ENCODE measurements at regions not wholly inside any gene's neighbourhood (a gene's known extent, or its start where the extent isn't known, plus 50 kb on each side); places are given as distances from the start of the nearest gene placed in this dataset.
"Not testable (repeated sequence)": the region's sequence is repeated elsewhere in the genome, so short reads cannot be mapped to it uniquely, and the experiment has no call there.

- no peak for DNase-seq
These were observed 751.3 kb upstream of the NEGR1 start for GRCh38 chr1:73033640-73034039.

GRCh38 chr1:73029571-73029970 lies 747.2 kb upstream of the NEGR1 start:
- no peak for DNase-seq

- no peak for DNase-seq
These were observed 743.8 kb upstream of the NEGR1 start for GRCh38 chr1:73026114-73026513.

DNA sequence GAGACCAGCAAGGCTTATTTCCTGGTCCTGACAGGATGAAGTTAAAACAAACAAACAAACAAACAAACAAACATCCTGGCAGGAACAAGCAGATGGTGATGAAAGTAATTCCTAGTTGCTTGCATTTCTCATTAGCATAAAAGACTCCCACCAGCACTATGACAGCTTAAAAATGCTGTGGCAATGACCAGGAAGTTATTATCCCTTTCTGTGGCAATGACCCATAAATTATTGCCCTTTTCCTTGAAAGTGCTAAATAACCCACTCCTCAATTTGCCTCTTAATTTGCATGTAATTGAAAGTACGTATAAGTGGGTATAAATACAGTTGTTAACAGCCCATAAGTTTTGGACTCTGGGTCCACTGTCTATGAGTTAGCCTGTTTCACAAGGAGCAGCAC lies 727.6 kb upstream of the NEGR1 start:
- DNase-seq, result no peak

- DNase-seq, result no peak
These were observed 727.0 kb upstream of the NEGR1 start for GRCh38 chr1:73009311-73009710.

DNA sequence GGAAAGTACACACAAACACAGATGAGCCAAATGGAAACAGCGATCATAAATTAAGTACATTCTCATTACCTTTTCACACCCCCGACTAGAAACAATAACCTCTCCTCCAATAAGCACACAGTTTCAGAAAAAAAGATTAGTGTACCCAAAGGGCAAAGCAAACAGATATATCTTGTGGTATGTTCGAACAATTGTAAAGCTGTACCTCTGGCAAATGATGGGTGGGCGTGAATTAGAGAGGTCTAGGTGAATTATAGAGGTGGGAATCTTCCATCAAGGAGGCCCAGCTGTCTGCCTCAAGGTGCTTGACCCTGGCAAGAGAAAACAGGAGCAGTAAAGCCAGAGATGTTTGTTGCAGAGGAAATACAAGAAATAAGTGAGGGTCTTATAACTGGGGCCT lies 715.3 kb upstream of the NEGR1 start:
- no peak for DNase-seq

GRCh38 chr1:72997041-72997440 lies 714.7 kb upstream of the NEGR1 start:
- no peak for DNase-seq

- DNase-seq, result not testable (repeated sequence)
These were observed 705.5 kb upstream of the NEGR1 start for GRCh38 chr1:72987871-72988270.

GRCh38 chr1:72986591-72987290 lies 704.4 kb upstream of the NEGR1 start:
- DNase-seq, result no peak

DNA sequence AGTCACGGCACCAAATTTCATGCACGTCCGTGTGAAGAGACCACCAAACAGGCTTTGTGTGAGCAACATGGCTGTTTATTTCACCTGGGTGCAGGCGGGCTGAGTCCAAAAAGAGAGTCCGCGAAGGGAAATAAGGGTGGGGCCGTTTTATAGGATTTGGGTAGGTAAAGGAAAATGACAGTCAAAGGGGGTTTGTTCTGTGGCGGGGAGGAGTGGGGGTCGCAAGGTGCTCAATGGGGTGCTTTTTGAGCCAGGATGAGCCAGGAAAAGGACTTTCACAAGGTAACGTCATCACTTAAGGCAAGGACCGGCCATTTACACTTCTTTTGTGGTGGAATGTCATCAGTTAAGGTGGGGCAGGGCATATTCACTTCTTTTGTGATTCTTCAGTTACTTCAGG lies 702.7 kb upstream of the NEGR1 start:
- DNase-seq, result not testable (repeated sequence)

DNA sequence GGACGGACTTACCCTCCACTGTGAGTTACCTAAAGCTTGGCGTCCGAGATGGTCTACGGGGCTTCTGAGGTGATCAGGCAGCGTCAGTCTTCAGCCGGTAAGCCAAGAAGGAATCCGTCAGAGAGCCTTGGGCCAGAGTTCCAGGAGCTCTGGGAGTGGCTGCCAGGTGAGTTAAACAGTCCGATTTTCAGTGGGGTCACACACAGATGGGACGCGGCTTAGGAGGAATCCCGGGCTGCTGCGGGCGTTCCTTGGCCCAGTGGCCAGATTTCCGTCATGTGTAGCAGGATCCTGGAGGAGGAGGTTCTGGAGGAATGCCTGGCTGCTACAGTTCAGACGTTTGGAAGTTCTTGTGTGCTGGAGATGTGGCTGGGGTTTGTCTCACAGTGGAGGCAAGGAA lies 700.7 kb upstream of the NEGR1 start:
- not testable (repeated sequence) for DNase-seq

- no peak for DNase-seq
These were observed 687.1 kb upstream of the NEGR1 start for GRCh38 chr1:72969461-72969860.

DNA sequence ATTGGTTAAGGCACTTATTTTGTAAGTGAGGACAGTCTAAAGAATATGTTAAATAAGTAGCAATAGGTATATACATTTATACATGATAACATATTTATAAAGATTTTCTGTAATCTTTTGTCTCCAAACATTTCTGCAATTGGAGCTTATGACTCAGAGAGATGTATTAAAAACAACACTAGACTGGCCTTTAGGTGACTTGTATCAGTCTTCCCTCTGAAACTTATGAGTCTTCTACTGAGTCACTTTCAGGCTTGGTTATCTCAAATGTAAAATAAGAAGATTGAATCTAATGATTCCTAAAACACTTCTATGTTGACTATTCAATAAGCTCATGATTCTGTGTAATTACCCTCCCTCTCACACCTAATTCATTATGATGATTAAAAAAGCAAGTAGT lies 672.6 kb upstream of the NEGR1 start:
- no peak for DNase-seq

GRCh38 chr1:72950900-72951299 lies 668.6 kb upstream of the NEGR1 start:
- DNase-seq, result not testable (repeated sequence)

GRCh38 chr1:72946903-72947499 lies 664.7 kb upstream of the NEGR1 start:
- DNase-seq, result no peak

DNA sequence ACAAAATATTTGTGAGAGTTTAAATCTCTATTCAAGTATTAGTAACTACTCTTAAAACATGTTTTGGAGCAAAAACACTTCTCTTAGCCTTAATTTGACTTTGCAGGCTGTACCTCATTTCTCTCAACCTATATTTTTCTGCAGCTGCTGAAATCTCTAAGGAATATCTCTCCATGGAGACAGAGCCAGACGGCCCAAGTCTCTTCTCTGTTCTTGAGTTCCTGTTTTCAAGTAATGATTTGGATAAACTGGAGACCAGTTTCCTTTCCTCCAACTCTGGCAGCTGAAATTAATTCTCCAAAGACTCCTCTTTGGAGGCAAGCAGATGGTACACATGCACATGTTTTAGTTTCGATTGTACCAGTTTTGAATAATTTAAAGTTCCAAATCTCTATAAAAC lies 659.7 kb upstream of the NEGR1 start:
- DNase-seq, result no peak

- no peak for DNase-seq
These were observed 656.1 kb upstream of the NEGR1 start for GRCh38 chr1:72938408-72938807.

DNA sequence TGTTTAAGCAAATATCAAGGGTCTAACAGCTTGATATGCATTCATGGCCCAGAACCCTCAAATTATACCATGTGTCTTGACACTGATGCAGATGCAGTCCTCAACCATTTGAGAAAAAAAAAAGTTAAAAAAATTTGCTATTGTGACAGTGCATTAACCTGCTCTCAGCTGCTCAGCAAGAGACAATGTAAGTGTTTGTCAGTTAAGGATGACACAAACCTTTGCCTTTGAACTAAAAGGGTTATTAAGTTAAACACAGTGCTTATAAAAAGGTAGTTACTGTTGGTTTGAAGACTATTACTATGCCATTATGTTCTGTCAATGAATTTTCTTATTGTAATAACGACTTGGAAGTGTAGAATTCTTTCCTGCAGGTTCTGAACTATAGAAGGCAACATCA lies 655.6 kb upstream of the NEGR1 start:
- DNase-seq, result no peak

DNA sequence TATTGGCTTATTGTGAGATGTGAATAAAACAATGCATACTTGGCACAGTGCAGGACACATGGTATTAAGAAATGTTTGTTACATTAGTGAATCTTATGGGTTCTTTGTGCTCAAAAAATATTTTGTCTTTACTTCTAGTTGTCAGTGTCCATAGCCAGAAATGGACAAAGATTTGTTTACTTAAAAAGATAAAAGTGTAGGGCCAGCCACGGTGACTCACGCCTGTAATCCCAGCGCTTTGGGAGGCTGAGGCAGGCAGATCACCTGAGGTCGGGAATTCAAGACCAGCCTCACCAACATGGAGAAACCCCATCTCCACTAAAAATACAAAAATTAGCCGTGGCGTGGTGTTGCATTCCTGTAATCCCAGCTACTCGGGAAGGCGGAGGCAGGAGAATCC lies 654.6 kb upstream of the NEGR1 start:
- DNase-seq, result no peak

DNA sequence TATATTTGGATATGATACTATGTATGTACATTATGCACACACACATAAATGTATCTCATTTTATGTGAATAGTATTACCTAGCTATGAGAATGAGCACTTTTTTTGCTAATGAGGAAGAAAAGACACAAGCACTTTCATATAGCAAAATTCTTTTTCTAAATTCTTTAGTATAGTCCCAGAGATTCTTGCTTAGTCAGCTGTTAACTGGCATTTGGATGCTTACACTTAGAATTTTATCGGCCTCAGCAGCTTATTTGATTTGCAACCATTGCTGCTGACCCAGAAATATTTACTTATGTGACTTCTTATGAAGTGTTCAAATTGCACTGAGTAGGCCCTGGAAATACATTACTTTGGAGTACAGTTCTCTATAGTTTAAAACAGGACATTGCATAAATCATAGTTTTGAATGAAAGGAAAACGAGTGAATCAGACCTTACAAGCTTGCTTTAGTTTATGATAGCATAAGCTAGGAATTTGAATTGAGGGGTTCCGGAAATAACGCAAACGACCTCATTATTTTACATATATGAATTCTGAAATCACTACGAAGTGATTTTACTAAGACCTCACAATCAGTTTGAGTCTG lies 653.9 kb upstream of the NEGR1 start:
- DNase-seq, result no peak

DNA sequence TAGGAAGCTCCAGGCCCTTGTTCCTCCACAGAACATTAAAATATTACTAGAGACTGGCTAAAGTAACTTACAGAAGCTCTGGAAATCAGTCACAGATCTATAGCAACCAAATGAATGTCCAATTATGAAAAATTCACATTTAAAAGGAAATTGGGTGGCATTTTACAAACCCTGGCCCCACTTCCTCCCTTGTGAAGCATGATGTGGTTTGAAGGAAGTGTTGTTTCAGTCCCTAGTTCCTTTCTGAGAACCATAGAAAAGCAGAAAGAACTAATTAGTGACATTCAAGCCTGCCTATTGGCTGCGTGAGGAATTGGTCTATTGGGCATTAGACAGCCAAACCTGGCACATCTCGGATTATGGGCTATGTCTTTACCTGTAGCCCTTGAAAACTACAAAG lies 649.7 kb upstream of the NEGR1 start:
- no peak for DNase-seq

DNA sequence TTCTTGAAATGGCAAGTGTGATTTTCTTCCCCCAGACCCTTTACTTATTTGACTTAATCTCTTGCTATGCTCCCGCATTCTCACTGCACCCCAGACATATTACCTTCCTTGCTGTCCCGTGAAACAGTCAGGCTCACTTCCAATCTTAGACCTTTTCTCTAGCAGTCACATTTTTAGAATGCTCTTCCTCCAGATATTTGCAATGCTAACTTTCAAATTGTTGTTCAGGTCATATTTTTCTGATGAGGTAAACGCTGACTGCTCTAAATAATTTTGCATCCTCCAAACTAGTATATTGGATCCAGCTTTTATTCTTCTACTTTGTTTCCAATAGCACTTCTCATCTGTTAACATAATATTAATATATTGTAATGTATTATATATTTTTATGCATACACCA lies 648.2 kb upstream of the NEGR1 start:
- no peak for DNase-seq

GRCh38 chr1:72918940-72919339 lies 636.6 kb upstream of the NEGR1 start:
- no peak for DNase-seq

GRCh38 chr1:72917920-72918319 lies 635.6 kb upstream of the NEGR1 start:
- DNase-seq, result no peak

DNA sequence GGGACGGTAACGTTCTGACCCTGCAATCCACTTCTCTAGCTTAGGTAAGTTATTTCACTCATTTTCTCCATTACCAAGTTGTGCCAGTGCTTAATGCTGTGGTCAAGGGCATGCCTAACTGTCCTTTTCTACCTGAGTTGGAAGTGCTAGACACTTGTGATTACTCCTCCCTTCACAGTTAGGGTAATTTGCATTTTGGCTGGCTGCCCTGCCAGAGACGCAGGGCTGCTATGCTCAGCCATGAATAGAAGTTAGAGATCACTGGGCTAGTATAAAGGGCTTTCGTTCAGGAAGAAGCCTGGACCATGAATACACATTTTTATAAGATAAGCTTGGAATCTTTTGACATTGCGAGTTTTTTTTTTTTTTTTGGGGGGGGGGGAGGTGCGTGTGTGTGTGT lies 633.2 kb upstream of the NEGR1 start:
- DNase-seq, result no peak

Measured in NCI-H1417 treated with DMSO at 0.1 percent for 48 hours (cell line).